GM23338 (cell line): ENCODE measurements at regions not wholly inside any gene's neighbourhood (a gene's known extent, or its start where the extent isn't known, plus 50 kb on each side); places are given as distances from the start of the nearest gene placed in this dataset.

Experiments
- ATAC-seq: fragments of 200-7000 bp; cut with Tn5 transposase; 3 replicates; pipeline ENCODE4 v1.9.1; 2020
- DNase-seq: peaks from one replicate; pipeline ENCODE4 v3.0.0-alpha.2; 2015; ENCODE audit warnings: low spot score
- H2AFZ ChIP-seq: fragments of 200-600 bp; sonication (generic); 2 replicates; pipeline ENCODE4 v1.8.0; 2016; ENCODE audit warnings: antibody characterized with exemption, mild to moderate bottlenecking, moderate library complexity
- H3F3A ChIP-seq: fragments of 200-600 bp; sonication (generic); replicated peaks from 2 replicates; pipeline ENCODE4 v1.8.0; 2017; ENCODE audit warnings: antibody characterized with exemption, mixed run types, low read depth
- H3K27ac ChIP-seq: fragments of 200-600 bp; sonication (generic); 2 replicates; pipeline ENCODE4 v1.6.1; 2016; ENCODE audit warnings: low read depth
- H3K27me3 ChIP-seq: fragments of 200-600 bp; sonication (generic); 2 replicates; pipeline ENCODE4 v1.8.0; 2016; ENCODE audit warnings: mild to moderate bottlenecking, mixed run types, moderate library complexity; ENCODE audit not compliant: insufficient read depth
- H3K36me3 ChIP-seq: fragments of 200-600 bp; sonication (generic); 2 replicates; pipeline ENCODE4 v1.8.0; 2016; ENCODE audit warnings: mild to moderate bottlenecking; ENCODE audit not compliant: insufficient read depth
- H3K4me1 ChIP-seq: fragments of 200-600 bp; sonication (generic); 2 replicates; pipeline ENCODE4 v1.8.0; 2016; ENCODE audit warnings: mild to moderate bottlenecking, moderate library complexity; ENCODE audit not compliant: insufficient read depth
- H3K4me2 ChIP-seq: fragments of 200-600 bp; sonication (generic); 2 replicates; pipeline ENCODE4 v1.7.1; 2017; ENCODE audit warnings: mixed run types
- H3K4me3 ChIP-seq: fragments of 200-600 bp; sonication (generic); 2 replicates; pipeline ENCODE4 v1.6.1; 2016; ENCODE audit warnings: mixed run types
- H3K79me2 ChIP-seq: fragments of 200-600 bp; sonication (generic); replicated peaks from 2 replicates; pipeline ENCODE4 v1.8.0; 2017; ENCODE audit warnings: mild to moderate bottlenecking; ENCODE audit not compliant: insufficient read depth
- H3K9me2 ChIP-seq: fragments of 200-600 bp; sonication (generic); 2 replicates; pipeline ENCODE4 v1.8.0; 2017; ENCODE audit not compliant: insufficient read depth
- H4K20me1 ChIP-seq: fragments of 200-600 bp; sonication (generic); replicated peaks from 2 replicates; pipeline ENCODE4 v1.8.0; 2017; ENCODE audit warnings: mild to moderate bottlenecking; ENCODE audit not compliant: insufficient read depth
- H3K27ac Mint-ChIP-seq: 2 replicates; pipeline ENCODE4 v1.8.0; 2020; ENCODE audit warnings: inconsistent platforms, mild to moderate bottlenecking, moderate library complexity, mixed read lengths
- H3K27me3 Mint-ChIP-seq: 3 replicates; pipeline ENCODE4 v1.8.0; 2022; ENCODE audit warnings: low read depth, mild to moderate bottlenecking, moderate library complexity, mixed read lengths, inconsistent platforms; ENCODE audit not compliant: insufficient read depth, poor library complexity
- H3K36me3 Mint-ChIP-seq: 3 replicates; pipeline ENCODE4 v1.8.0; 2021; ENCODE audit warnings: low read depth, mild to moderate bottlenecking, inconsistent platforms, moderate library complexity, mixed read lengths
- H3K4me1 Mint-ChIP-seq: 3 replicates; pipeline ENCODE4 v1.8.0; 2020; ENCODE audit warnings: mild to moderate bottlenecking, inconsistent platforms, mixed read lengths
- H3K4me3 Mint-ChIP-seq: 3 replicates; pipeline ENCODE4 v1.8.0; 2021; ENCODE audit warnings: moderate library complexity, mild to moderate bottlenecking, inconsistent platforms, mixed read lengths
- H3K9me3 Mint-ChIP-seq: 3 replicates; pipeline ENCODE4 v1.8.0; 2020; ENCODE audit warnings: moderate library complexity, mild to moderate bottlenecking, inconsistent platforms, mixed read lengths
- CREB1 ChIP-seq: fragments of 250-450 bp; sonication (Bioruptor Pico); IDR thresholded peaks from 2 replicates; pipeline ENCODE4 v1.5.0; 2020; ENCODE audit warnings: low read depth, mild to moderate bottlenecking, moderate library complexity
- CTCF ChIP-seq, 2 experiments: fragments of 200-600 bp in 1 of 2; sonication (generic) in 1 of 2; conservative IDR thresholded peaks; 2 replicates each; pipeline versions ENCODE4 v1.5.1 to v1.6.1; 2016 to 2017; ENCODE audit warnings: antibody characterized with exemption in 2 of 2, low read depth in 2 of 2, mild to moderate bottlenecking in 2 of 2, moderate library complexity in 1 of 2
- JUNB ChIP-seq: IDR thresholded peaks from one replicate; pipeline ENCODE4 v1.6.1; 2016; ENCODE audit warnings: antibody characterized with exemption; ENCODE audit not compliant: unreplicated experiment
- TF ChIP-seq, protein P1 (sequence below): fragments of 250-450 bp; sonication (Bioruptor Pico); IDR thresholded peaks from 2 replicates; pipeline ENCODE4 v1.5.0; 2020; ENCODE audit warnings: mild to moderate bottlenecking, moderate library complexity

- TF ChIP-seq, protein P1, sequence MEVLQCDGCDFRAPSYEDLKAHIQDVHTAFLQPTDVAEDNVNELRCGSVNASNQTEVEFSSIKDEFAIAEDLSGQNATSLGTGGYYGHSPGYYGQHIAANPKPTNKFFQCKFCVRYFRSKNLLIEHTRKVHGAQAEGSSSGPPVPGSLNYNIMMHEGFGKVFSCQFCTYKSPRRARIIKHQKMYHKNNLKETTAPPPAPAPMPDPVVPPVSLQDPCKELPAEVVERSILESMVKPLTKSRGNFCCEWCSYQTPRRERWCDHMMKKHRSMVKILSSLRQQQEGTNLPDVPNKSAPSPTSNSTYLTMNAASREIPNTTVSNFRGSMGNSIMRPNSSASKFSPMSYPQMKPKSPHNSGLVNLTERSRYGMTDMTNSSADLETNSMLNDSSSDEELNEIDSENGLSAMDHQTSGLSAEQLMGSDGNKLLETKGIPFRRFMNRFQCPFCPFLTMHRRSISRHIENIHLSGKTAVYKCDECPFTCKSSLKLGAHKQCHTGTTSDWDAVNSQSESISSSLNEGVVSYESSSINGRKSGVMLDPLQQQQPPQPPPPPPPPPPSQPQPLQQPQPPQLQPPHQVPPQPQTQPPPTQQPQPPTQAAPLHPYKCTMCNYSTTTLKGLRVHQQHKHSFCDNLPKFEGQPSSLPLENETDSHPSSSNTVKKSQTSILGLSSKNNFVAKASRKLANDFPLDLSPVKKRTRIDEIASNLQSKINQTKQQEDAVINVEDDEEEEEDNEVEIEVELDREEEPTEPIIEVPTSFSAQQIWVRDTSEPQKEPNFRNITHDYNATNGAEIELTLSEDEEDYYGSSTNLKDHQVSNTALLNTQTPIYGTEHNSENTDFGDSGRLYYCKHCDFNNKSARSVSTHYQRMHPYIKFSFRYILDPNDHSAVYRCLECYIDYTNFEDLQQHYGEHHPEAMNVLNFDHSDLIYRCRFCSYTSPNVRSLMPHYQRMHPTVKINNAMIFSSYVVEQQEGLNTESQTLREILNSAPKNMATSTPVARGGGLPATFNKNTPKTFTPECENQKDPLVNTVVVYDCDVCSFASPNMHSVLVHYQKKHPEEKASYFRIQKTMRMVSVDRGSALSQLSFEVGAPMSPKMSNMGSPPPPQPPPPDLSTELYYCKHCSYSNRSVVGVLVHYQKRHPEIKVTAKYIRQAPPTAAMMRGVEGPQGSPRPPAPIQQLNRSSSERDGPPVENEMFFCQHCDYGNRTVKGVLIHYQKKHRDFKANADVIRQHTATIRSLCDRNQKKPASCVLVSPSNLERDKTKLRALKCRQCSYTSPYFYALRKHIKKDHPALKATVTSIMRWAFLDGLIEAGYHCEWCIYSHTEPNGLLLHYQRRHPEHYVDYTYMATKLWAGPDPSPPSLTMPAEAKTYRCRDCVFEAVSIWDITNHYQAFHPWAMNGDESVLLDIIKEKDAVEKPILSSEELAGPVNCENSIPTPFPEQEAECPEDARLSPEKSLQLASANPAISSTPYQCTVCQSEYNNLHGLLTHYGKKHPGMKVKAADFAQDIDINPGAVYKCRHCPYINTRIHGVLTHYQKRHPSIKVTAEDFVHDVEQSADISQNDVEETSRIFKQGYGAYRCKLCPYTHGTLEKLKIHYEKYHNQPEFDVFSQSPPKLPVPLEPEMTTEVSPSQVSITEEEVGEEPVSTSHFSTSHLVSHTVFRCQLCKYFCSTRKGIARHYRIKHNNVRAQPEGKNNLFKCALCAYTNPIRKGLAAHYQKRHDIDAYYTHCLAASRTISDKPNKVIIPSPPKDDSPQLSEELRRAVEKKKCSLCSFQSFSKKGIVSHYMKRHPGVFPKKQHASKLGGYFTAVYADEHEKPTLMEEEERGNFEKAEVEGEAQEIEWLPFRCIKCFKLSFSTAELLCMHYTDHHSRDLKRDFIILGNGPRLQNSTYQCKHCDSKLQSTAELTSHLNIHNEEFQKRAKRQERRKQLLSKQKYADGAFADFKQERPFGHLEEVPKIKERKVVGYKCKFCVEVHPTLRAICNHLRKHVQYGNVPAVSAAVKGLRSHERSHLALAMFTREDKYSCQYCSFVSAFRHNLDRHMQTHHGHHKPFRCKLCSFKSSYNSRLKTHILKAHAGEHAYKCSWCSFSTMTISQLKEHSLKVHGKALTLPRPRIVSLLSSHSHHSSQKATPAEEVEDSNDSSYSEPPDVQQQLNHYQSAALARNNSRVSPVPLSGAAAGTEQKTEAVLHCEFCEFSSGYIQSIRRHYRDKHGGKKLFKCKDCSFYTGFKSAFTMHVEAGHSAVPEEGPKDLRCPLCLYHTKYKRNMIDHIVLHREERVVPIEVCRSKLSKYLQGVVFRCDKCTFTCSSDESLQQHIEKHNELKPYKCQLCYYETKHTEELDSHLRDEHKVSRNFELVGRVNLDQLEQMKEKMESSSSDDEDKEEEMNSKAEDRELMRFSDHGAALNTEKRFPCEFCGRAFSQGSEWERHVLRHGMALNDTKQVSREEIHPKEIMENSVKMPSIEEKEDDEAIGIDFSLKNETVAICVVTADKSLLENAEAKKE: no peak
- no peak for TF ChIP-seq CREB1 (CRISPR knock-in tag)
Measured at GRCh38 chr5:96333391-96333790, 99.7 kb downstream of the PCSK1 start (continued).

- no peaks in the 10 kb centered on the region for H3K79me2 ChIP-seq
- no peak for TF ChIP-seq CTCF (conservative IDR thresholded peaks at IDR 0.05; ENCODE audit: low read depth in 2 of 2)
- TF ChIP-seq, protein P1: no peak
- TF ChIP-seq JUNB: no peak
- ATAC-seq: no peak
- no peak for DNase-seq
- H3K27ac Mint-ChIP-seq: no peak overlapping the region; the same call in none of the 2 replicates
- no peaks in the 10 kb centered on the region for H3K27me3 ChIP-seq
- peaks cover 6% of the 10 kb centered on the region; the same call in 1 of the 3 replicates for H3K4me1 Mint-ChIP-seq
- H3K27ac ChIP-seq: no peak overlapping the region
- H3K27me3 Mint-ChIP-seq: no peaks in the 10 kb centered on the region
- H3K9me3 Mint-ChIP-seq: no peaks in the 10 kb centered on the region
- no peaks in the 10 kb centered on the region for H3K9me2 ChIP-seq
- no peak overlapping the region for H3K4me2 ChIP-seq
- no peak overlapping the region for H3K4me3 ChIP-seq
- H3K36me3 ChIP-seq: no peaks in the 10 kb centered on the region
- H3K36me3 Mint-ChIP-seq: no peaks in the 10 kb centered on the region
- no peak overlapping the region for H3K4me3 Mint-ChIP-seq
- H3F3A ChIP-seq: no peaks in the 10 kb centered on the region
- H2AFZ ChIP-seq: peak overlapping the region; percentile 74
- H3K4me1 ChIP-seq: peaks cover 13% of the 10 kb centered on the region
- H4K20me1 ChIP-seq: no peaks in the 10 kb centered on the region
Measured at GRCh38 chr5:96332535-96333366, 100.3 kb downstream of the PCSK1 start.
